GM18498 (cell line): ENCODE measurements at regions not wholly inside any gene's neighbourhood (a gene's known extent, or its start where the extent isn't known, plus 50 kb on each side); places are given as distances from the start of the nearest gene placed in this dataset.

Experiments used
- ATAC-seq: cut with Tn5 transposase; IDR thresholded peaks from one replicate; pipeline ENCODE4 v1.9.1; 2021; ENCODE audit warnings: mild to moderate bottlenecking, moderate library complexity; ENCODE audit not compliant: unreplicated experiment

DNA sequence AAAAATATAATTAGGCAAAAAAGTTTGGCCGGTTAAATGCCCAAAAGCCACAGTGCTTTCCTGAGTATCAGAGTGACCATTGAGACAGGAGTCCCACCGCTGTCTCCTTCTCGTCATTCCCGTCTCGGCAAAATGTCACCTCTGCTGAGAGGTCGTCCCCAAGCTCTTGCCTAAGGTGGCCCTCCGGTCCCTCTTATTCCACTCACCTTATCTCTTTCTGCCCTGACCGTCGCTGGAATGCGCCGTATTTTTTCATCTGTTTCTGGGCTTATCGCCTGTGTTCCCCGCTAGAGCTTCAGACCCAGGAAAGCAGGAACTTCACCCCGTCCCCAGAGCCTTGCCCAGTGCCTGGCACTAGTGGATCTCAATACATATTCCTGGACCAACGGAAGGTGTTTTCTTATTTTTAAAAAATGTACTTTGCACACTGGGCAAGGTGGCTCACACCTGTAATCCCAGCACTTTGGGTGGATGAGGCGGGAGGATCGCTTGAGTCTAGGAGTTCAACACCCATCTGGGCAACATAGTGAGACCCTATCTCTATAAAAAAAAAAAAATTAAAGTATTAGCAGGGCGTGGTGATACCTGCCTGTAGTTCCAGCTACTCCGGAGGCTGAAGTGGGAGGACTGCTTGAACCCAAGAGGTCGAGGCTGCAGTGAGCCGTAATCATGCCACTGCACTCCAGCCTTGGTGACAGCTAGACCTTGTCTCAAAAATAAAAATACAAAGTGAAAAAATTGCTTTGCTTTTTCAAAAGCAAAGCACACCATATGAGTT, 122.8 kb upstream of the PTPN1 start:
- no peak for ATAC-seq

DNA sequence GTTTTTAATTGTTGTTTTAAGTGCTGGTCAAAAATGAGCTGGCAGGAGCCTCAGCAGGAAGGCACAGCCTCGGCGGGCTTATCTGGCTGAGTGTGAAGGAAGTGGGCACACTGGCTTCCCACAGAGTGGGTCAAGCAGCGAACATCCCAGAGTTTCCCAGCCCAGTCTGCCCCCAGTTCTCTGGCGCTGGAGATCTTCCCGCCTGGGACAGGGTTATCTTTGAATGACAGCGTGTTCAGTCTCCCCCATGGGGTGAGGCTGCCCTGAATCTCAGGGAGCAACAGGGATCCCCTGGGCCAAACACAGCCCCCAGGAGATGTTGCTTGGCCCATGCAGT, 122.2 kb upstream of the PTPN1 start:
- ATAC-seq, result no peak

DNA sequence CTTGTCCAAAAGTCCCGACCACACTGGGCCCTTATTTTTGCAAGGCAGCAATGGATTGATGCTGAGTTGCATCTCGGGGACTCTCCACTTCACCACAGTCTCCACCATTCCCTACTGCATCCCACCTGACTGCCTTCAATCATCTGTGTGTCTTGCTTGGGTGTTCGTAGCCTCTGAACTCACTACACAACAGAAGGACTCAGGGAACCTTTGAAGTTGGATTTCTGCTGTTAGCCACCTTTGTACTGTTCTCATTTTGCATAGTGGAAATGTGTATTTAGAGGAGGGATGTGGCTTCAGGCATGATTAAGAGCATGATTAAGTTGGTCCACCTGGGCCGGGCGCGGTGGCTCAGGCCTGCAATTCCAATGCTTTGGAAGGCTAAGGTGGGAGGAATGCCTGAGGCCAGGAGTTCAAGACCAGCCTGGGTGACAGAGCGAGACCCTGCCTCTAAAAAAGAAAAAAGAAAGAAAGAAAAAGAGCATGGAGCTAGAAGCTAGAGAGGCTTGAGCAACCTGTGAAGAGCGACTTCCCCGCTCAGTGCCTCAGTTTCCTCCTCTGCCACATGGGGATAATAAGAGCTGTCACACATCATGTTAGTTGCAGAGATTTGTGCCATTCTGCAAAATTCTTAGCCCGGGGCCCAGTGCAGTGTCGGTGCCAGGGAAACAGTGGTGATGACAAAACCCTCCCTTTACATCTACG, 121.3 kb upstream of the PTPN1 start:
- no peak for ATAC-seq

DNA sequence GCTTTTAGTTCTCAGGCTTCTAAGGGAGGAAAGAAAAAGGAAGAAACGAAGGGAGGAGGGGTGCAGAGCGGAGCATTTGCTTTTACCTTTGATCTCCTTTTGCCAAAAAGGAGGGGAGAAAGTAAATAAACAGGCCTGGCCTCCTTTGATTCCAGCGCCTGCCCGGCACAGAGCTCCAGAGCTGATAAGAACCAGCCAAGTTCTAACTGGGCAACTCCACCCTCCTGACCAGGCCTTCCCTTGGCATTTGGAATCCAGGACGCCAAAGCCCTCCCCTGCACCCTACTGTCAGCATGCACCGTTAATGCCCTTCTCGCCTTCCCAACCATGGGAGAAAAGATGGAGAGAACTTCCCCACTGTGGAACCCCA, 120.8 kb upstream of the PTPN1 start:
- ATAC-seq, result no peak

DNA sequence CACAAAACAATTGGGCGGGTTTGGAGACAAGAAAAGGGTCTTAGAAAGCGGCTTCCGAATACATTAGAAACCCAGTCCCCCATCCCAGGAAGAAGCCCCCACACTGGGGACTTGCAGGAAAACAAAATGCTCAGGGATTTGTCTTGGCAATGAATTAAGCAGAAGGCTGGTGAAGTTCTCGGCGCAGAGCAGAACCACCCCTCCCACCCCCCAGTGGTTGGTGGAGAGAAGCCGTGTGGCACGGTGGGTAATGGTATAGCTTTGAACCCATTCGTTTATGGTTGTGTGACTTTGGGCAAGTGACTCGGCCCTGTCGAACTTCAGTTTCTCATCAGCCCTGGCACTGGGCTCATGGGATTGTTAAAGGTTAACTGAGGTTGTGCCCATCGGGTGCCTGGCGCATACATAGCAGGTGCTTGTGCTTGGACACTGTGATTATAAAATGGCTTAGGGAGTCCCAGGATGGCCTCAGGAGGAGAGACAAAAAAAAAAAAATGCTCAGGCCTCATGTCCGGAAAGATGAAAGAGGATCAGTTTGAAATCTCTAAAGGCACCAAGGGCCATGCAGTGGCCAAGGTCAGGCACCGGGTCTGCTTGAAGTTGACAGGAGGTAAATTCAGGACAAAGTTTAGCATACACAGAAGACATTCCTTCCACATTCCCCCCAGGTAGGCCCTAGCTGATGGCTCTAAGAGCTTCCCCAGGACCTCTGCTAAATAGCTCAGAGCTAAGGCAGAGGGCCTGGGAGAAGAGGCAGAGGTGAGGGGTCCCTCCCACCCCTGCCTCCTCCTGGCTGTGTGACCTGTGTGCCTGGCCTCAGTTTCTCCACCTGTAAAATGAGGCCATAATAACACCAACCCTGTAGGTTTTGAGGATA, 120.1 kb upstream of the PTPN1 start:
- no peak for ATAC-seq

DNA sequence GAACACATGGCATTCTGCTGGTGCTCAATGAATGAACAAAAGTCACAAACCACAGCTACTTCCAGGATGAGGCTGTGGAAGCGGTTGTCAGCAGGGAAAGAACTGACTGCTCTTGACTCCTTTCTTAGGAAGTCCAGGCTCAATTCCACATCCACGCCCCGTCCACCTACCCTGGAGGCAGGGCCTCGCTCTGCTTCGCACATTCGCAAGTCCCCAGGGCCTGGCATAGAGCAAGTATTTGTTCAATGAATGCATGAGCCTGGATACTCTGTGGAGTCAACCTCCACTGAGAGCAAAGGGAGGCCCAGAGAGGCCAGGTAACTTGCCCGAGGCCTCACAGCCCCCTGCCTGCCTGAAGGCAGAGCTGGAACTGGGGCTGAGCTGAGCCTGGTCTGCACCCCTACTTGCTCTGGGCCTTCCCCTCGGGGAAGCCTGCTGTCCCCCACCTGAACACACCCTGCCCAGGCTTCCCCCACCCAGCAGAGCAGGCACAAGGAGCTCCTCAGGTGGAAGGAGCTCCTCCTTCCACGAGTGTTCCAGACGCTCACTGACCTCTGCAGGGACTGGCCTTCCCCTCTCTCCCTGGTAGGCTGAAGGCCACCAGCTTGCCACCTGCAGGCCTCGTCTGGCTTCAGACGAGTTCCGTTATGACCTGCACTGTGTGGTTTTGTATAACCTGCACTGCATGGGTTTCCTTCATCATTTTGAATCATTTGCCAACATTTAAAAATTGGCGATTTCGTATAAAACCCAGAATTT, 119.3 kb upstream of the PTPN1 start:
- ATAC-seq, result no peak

- no peak for ATAC-seq
Observed at GRCh38 chr20:50391444-50392137, 118.6 kb upstream of the PTPN1 start.

- no peak for ATAC-seq
Observed at GRCh38 chr20:50392138-50392866, 117.9 kb upstream of the PTPN1 start.

- no peak for ATAC-seq
Observed at GRCh38 chr20:50393242-50393641, 116.9 kb upstream of the PTPN1 start.

GRCh38 chr20:50393990-50394561, 116.1 kb upstream of the PTPN1 start:
- no peak for ATAC-seq

DNA sequence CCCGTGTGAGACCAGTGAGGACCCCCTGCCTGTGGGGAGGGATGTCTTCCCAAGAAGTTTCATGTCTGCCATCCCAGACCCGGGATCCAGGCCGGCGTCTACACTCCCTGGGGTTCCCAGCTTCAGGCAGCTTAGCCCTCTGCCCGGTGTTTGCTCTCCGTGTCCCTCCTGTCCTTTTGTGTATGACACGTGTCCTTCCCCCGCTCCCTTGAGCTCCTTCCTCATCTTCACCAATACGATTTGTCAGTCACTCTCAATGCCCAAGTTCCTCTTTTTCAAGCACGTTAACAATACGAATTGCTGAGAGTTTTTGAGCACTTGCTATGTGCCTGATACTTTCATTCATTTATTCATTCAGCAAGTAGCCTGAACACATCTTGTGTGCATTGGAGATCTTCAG, 115.6 kb upstream of the PTPN1 start:
- no peak for ATAC-seq

- ATAC-seq, result no peak
Observed at GRCh38 chr20:50395251-50395729, 114.9 kb upstream of the PTPN1 start.

DNA sequence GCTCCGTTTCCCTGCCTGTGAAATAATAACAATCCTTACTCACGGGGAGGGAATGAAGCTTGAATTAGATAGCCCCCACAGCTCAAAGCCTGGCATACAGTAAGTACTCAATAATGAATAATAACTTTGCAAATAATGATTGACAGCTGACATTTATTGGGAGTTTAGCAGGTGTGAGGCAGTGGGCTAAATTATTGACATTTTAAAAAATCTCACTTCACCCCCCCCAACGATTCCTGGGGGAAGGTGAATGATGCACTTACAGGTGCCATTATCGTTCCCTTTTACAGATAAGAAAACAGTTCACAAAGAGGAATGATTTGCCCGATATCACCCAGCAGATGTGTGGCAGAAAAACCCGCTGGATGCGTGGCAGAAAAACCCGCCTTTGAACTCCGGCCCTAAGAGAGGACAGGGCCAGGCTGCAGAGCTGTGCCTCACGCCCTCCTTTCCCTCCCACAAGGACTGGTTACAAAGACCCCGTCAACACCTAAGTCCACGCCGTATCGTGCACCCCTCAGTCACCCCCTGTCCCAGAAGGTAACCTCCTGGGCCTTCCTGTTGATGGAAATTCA, 114.2 kb upstream of the PTPN1 start:
- no peak for ATAC-seq

DNA sequence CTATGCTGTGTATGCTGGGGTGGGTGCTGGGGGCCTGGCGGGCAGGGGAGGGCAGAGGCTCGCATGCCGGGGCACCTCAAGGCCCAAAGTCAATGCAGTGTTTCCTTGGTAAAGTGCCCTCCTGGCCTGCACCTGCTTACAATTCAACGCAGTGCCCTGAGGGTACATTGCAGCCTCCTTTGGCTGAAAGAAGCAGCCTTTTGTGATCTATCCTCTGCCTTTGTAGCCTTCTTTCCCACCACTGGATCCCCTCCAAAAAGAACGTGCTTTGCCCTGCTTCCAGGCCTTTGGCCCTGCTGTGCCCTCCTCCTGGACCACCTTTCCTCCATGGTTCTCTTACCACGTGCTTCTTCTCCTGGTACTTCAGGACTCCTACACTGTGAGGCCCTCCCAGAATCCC, 113.6 kb upstream of the PTPN1 start:
- no peak for ATAC-seq

GRCh38 chr20:50397058-50397457, 113.1 kb upstream of the PTPN1 start:
- ATAC-seq, result no peak

DNA sequence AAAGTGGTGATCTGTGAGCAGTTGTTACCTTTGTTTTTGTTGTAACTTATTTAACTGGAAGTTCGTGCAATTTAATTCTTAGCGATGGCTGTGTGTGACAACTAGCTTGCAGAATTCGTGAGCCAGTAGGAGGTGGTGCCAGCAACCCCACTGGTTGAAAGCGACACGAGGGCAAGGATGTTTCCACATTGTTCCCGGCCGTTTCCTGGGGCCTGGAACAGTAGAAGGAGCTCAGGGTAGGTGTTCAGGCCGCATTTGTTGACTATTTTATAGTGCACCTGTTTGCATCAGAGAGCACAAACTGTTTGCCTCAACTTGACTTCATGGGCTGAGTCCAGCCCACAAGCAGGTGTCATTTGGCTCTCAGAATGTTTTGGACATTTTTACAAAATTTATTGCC, 112.1 kb upstream of the PTPN1 start:
- no peak for ATAC-seq

DNA sequence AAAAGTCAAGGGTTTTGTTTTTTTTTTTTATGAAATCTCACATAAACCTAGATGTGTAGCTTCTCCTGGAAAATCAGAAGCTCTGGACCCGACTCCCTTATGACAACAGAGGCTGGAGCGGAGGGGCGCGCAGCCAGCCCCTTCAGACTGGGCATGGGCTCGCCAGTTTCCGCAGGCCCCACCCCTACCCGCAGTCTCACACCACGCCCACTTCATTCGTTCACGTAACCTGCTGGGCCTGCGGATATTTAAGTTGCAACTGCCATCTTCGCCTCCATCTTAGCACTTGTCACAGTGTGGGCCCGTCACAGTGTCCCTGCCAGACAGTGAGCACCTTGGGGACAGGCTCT, 111.7 kb upstream of the PTPN1 start:
- no peak for ATAC-seq

- ATAC-seq, result no peak
Observed at GRCh38 chr20:50398821-50399554, 111.2 kb upstream of the PTPN1 start.
